Stimulated activated CD8-positive, alpha-beta memory T cell treated with anti-CD3 and anti-CD28 coated beads, Interleukin-4, amount 100 ng/mL, for 1 hour (primary cell): ENCODE measurements at regions not wholly inside any gene's neighbourhood (a gene's known extent, or its start where the extent isn't known, plus 50 kb on each side); places are given as distances from the start of the nearest gene placed in this dataset.

Source experiments
- DNase-seq, 2 donors: peaks; one replicate each; pipeline ENCODE4 v3.0.0-alpha.2; 2020; ENCODE audit warnings: low read depth in 2 of 2, low spot score in 1 of 2

DNA sequence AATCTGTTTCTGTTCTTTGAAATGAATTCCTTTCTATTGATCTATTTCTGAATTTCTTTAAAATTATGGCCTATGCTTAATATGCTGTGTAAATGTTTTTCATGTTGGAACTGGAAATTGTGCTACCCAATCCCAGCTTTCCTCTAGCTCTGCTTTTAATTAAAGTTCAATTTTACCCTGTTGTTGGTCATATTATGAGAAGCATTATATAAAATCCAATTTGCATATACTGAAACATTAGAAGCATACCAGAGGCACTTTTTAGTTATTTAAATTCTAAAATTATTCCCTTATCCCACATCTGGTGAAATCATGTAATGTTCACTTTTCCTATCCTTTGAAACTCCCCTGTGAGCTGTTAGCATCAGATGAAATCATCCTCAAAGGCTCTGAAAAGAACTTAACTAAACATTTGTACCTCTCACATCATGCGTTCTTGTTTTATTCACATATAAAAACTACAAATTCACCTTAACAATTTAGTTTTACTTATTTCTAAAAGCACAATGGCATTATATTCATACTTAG, 160.6 kb upstream of the COL21A1 start:
- no peak for DNase-seq

DNA sequence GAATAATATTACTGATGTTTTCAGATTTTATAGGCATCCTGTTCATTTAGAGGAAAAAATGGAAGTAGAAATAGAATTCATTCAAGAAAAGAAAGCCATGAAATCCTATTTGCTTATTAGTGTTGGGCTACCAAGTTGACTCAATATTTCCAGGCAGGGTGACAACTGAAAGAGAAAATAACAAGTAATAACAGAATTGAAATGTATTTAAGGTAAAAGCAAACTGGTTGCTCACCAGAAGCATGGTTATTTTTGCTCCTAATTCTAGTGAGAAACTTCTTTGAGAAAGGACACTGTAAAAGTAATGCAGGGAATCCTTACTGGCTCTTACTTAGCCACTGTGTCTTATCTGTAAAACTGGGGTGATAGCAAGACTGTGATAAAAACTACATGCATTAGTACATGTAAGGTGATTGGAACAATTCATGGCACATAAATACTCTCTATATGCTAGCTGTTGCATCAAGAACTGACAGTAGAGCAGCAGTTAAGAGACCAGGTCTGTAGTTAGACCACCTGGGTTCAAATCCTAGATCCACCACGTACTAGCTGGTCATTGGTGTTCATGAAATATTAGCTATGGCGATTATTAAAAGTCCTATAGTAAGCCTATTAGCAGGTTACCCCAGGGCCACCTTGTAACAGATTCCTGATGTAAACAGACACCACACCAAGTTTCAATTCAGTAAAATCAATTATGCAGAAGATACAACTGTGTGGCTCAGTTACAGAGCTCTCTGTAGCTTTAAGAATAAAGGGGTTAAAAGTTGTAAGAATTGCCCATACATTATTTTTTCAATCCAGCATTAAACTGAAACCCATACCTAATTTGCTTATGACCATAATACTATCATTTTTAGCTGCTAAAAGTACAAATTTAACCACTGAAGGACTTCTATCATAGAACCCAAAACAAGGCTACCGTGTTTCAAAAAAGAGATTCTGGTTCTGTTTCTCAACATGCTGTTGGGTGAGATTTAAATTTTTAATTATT, 159.2 kb upstream of the COL21A1 start:
- no peak for DNase-seq

DNA sequence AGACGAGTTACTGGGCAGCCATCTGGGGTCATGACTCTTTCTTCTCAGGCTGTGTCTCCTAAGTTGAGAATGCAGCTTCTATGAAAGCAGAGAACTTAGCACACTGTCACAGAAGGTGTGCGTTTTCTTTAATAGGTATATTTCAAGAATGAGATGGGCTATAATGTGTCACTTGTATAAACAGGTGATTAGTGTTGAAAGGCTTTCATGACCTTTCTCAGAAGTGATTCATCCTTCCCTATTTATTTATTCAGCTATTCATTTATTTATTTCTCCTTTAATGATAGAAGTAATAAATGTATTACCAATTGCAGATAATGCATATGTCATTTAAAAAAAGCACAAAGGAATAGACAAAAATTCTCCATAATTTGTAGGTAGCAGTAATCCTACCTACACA, 157.2 kb upstream of the COL21A1 start:
- no peak for DNase-seq

DNA sequence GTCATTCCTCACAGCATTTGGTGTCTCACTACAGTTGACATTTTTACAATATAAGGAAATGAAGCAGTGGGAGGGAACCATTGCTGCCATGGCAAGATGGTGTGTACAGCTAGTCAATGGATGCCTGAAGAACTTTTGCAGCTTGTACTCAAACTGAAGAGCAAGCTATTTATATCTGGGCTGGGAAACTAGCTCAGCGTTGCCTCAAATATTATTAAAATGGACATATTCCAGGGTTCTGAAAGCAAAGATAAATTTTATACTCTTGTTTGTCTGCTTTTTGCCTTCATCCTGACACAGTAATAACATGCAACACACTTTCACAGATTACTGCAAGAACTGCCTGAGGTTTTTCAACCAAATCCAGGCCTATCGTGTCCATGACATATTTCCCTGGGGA, 156.4 kb upstream of the COL21A1 start:
- no peak for DNase-seq

DNA sequence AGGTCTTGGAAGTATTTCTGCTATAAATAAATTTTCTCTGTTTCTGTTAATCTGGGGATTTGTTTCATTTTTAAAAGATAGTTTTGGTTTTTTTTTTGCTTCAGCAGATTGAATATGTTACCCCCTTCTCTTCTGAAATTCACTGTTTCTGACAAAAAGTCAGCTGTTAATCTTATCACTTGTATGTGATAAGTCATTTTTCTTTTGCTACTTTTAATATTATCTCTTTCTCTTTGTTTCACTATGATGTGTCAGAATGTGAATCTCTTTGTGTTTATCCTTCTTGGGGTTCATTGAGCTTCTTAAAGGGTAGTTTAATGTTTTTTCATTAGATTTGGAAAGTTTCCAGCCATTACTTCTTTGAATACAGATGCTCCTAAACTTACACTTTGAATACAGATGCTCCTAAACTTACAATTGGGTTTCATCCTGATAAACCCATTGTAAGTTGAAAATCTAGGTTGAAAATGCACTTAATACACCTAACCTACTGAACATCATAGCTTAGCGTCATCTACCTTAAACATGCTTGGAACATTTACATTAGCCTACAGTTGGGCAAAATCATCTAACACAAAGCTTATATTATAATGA, 154.2 kb upstream of the COL21A1 start:
- no peak for DNase-seq

DNA sequence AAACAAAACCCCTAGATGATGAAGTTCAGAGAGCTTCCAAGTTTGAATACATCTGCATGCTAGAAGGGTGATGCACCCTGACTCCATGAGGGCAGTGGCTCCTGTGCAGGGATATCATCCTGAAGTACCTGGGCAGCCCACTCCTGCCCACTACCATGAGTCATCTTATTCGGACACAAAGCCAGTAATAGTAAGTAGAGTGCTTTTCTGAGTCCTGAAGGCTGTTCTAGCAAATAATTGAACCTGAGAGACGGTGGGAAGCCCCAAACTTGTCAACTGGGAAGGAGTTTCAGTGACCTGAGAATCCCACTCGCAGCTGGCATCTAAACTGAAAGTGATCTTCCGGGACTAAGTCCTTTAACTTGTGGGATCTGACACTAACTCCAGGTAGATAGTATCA, 152.9 kb upstream of the COL21A1 start:
- DNase-seq = no peak

DNA sequence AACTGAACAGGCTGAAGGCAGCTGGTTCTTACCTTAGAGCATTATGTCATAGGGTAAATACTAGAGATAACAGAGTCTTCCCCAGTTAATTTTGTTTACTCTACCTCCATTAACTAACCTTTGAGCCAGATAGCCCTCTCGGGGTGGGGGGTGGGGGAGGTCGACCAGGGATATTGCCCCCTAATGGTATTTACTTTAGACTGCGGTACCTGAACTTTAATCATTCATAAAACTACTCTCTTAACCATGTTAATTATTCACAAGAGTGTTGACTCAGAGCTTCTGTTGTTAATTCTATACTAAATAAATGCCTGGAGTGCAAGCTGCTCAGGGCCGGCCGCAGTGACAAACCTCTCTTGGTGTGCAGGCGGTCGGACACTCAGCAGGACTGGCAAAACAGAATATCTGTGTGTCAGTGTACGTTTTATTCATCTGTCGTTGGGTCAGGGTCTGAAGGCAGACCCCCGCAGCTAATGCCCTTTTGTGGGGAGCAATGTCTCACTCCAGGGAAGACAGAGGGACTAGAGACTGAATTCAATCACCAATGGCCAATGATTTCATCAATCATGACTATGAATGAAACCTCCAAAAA, 152.4 kb upstream of the COL21A1 start:
- no peak for DNase-seq

DNA sequence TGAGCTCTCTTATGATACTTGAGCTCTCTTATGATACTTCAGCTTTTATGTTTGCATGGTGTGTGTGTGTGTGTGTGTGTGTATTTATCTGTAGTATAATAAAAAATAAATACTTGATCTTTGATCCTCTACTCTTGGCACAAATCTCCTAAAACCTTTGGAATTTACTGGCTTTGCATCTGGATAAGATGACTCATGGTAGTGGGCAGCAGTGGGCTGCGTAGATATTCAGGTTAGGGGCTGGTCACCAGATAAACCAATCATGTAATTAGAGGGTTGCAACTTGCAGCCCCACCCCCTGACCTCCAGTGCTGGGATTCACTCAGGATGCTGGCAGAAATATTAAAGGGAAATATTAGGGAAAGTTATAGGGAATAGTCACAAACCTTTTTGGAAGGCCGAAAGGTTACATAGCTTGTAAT, 151.9 kb upstream of the COL21A1 start:
- no peak for DNase-seq

DNA sequence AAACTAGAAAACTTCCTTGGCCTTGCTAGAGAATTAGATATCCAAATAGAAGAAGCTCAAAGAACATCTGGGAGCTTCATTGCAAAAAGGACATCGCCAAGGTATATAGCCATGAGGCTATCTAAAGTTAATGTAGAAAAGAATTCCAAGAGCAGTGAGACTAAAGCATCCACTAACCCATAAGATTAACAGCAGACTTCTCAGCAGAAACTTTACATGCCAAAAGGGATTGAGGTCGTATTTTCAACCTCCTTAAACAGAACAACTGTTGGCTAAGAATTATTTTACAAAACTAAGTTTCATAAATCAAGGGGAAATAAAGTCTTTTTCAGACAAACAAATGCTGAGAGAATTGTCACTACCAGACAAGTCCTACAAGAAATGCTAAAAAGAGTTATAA, 149.1 kb upstream of the COL21A1 start:
- DNase-seq = no peak

DNA sequence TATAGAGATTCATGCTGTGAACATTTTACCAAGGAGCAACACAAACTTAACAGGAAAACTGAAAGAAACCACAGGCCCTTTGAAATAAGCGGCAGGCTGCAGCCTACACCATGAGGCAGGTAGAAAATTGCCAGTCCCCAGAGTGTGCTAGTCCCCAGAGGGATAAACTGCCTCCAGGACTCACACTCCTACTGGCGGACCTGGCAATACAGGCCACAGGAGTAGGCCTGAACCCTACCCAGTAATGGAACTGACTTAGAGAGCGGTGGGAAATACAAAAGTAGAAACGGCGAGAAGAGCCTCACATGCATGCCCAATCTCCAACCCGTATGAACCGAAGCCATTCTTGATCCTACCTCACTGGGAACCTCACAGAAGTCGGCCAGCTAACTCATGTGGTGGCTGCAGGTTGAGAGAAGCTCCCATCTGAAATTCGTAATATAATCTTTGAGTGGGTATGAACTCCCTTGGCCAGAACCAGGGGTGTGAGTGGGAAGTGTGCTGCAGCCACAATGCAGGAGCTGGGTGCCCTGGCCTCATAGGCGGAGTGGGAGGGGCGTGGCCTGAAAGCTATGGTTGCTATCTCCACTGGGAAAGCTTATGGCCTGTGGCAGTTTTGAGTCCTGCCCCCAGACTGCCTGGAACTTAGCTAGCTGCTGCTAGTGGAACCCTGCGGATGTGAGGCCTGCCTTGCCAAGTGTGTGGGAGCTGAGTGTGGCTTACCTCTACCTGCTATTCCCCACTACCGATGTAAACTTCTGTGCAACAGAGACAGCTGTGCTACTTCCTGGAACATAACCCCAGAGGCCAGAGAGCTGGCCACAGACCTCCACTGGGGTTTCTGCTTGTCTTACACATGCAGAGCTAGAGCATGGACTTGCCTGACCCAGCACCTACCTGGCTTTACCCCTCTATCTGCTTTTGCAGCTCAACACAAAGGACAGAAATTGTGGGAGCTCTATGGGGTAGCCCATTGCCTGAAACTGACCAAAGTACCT, 146.5 kb upstream of the COL21A1 start:
- DNase-seq = no peak

DNA sequence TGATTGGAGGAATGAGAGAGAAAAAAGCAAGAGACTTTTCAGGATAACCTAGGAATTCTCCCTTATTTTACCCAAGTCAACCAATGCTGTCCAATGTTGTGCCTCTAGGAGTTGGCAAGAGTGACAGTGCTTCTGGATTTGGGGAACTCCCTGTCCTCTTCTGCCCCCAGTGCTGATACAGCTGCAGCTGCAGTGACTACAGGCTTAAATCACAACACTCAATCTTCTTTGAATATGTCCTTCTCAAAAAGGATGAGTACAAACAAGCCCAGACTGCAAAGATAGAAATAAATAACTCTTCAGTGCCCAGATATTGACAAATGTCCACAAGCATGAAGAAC, 141.0 kb upstream of the COL21A1 start:
- no peak for DNase-seq

DNA sequence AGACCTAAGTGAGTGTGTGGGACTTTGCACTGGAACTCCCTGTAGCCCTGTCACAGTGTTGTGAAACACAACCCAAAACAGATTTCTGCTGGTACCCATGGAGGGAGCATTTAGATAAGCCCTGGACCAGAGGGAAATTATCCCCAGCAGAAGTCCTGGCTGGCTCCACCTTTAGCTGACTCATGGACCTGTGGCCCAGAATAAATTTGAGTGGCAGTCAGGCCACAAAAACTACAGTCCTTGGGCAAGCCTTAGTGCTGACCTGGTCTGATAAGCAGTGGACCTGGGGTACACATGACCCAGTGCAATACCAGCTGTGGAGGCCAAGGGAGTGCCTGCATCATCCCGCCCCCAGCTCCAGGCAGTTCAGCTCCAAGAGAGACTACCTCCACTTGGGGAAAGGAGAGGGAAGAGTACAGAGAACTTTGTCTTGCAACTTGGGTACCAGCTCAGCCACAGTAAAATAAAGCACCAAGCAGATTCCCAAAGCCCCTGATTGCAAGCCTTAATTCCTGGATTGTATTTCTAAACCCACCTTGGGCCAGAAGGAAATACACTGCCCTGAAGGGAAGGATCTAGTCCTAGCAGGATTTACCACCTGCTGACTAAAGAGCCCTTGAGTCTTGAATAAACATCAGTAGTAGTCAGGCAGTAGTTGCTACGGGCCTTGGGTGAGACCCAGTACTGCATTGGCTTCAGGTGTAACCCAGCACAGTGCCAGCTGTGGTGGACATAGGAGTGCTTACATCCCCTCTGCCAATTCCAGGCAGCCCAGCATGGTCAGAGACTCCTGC, 140.4 kb upstream of the COL21A1 start:
- no peak for DNase-seq

DNA sequence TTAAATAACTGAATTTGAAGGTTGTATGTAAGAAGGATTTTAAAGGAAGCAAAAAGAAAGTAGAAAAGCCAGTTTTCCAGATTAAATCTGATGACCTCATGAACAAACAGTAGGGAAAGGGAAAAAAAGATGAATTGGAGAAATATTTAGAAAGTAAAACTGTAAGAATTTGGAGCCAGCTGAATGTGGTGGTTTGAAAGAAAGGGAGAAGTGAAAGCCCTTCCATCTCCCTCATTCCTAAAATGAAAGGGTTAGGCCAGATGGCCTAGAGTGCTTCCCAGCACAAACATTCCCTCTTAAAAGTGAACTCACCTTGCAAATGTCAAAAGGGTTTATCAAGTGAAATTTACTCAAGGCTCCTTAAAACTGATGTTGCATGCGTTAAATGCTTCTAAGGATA, 139.3 kb upstream of the COL21A1 start:
- DNase-seq = no peak

DNA sequence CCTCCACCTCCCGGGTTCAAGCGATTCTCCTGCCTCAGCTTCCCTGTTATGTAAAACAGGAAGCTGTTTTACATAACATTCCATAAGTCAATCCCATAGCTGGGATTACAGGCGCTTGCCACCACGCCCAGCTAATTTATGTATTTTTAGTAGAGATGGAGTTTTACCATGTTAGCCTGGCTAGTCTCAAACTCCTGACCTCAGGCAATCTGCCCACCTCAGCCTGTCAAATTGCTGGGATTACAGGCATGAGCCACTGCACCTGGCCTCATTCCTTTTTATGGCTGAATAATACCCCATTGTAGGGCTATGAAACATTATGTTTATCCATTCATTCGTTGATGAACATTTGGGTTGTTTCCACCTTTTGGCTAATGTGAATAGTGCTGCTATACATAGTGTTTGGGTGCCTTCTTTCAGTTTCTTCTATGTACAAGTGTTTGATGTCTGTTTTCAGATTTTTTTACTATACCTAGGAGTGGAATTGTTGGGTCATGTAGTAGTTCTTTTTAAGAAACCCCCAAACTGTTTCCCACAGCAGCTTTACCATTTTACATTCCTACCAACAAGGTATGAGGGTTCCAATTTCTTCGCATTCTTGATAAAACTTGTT, 138.7 kb upstream of the COL21A1 start:
- no peak for DNase-seq

DNA sequence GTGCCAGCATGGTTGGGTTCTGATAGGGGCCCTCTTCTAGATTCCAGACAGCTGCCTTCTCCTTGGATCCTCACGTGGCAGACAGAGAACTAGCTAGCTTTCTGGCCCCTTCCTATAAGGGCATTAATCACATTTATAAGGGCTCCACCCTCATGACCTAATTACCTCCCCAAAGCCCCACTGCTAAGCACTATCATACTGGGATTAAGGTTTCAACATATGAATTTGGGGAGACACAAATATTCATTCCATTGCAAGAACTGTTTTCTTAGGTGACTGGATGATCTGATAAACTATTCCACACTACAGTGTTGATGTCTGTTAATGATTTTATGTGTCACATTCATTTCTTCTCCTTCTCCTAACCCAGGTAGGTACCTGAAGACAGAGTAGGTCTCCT, 135.8 kb upstream of the COL21A1 start:
- DNase-seq = no peak

DNA sequence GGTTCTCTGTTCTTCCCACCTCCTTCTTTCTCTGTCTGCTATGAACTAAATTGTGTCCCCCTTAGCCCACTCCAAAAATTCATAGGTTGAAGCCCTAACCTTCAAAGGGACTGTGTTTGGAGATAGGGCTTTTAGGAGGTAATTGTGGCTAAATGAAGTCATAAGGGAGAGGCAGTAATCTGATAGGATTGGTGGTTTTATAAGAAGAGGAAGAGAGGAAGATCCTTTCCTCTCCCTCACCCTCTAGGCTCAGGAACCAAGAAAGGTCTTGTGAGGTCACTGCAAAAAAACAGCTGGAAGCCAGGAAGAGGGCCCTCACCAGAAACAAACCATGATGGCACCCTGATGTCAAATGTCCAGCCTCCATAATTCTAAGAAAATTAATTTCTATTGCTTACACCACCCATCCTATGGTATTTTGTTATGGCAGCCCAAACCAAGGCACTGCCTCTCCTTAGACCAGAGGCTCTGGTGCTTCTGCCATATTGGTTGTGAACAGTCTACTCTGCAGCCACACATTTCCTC, 135.1 kb upstream of the COL21A1 start:
- no peak for DNase-seq

DNA sequence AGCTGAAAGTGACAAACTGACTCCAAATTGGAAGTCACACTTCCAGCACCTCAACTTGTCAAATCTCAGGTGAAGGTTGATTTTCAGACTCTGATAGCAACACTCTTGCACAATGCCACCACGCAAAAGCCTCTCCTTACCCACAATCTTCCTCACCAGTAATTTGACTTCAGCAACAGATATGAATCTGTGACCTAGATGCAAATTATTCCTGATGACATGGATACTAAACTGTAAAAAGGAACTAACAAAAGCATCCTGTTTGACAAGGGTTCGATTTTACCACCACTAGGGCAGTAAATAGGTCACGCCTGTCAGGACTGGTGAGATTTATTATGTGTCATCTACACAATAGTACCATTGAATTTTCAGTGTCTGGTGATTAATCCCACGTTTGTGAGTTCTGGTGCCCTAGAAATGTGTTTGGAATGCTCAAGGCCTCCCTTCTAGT, 134.4 kb upstream of the COL21A1 start:
- no peak for DNase-seq

DNA sequence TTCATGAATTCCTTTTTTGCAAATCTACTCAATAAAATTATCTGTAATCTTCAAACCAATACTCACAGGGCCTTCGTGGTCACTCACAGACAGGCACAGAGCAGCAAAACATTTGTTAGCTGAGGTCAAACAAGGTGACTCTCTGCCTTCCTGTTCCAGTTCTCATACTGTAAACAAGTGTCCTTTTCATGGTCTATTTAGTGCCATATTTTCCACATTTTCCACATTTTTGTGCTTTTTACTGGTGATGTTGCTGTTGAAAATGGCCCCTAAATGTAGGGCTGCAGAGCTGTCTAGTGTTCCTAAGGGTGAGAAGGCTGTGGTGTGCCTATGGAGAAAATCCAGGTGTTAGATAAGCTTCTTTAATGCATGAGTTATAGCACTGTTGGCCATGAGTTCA, 133.1 kb upstream of the COL21A1 start:
- DNase-seq = no peak

DNA sequence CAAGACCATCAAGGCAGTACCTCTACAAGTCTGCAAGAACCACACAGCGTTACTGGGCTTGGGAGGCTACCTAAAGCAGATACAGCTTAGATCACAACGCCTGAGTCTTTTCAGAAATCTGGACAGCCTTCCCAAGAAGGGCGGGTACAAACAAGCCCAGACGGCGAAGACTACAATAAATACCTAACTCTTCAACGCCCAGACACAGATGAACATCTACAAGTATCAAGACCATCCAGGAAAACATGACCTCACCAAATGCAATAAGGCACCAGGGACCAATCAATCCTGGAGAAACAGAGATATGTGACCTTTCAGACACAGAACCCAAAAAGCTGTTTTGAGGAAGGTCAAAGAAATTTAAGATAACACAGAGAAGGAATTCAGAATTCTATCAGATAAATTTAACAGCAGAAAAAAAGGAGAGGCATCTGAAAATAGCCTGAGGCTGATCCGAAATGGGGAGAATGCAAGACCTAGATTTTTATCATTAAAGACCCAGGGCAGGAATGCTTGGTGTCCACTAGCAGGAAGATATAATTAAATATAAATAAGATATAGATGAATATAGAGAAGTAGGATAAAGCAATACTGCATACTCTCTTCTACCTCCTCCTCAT, 131.7 kb upstream of the COL21A1 start:
- no peak for DNase-seq
